GM23248 (cell line): ENCODE measurements at regions not wholly inside any gene's neighbourhood (a gene's known extent, or its start where the extent isn't known, plus 50 kb on each side); places are given as distances from the start of the nearest gene placed in this dataset.

ENCODE experiments used
- DNase-seq: peaks from one replicate; pipeline ENCODE4 v3.0.0-alpha.2; 2015
- H2AFZ ChIP-seq: fragments of 200-600 bp; sonication (generic); 2 replicates; pipeline ENCODE4 v1.6.1; 2016; ENCODE audit warnings: antibody characterized with exemption
- H3F3A ChIP-seq: fragments of 200-600 bp; sonication (generic); 2 replicates; pipeline ENCODE4 v1.6.1; 2016; ENCODE audit warnings: mild to moderate bottlenecking, antibody characterized with exemption, mixed run types; ENCODE audit not compliant: insufficient read depth
- H3K27ac ChIP-seq: fragments of 200-600 bp; sonication (generic); 2 replicates; pipeline ENCODE4 v1.5.1; 2016; ENCODE audit warnings: mild to moderate bottlenecking
- H3K27me3 ChIP-seq: fragments of 200-600 bp; sonication (generic); replicated peaks from 2 replicates; pipeline ENCODE4 v1.6.1; 2016; ENCODE audit warnings: mild to moderate bottlenecking; ENCODE audit not compliant: insufficient read depth
- H3K36me3 ChIP-seq: fragments of 200-600 bp; sonication (generic); 2 replicates; pipeline ENCODE4 v1.6.1; 2016; ENCODE audit warnings: low read depth, mild to moderate bottlenecking
- H3K4me1 ChIP-seq: fragments of 200-600 bp; sonication (generic); 2 replicates; pipeline ENCODE4 v1.6.1; 2016; ENCODE audit warnings: mild to moderate bottlenecking; ENCODE audit not compliant: insufficient read depth
- H3K4me2 ChIP-seq: fragments of 200-600 bp; sonication (generic); one replicate; pipeline ENCODE4 v1.6.1; 2016; ENCODE audit warnings: mild to moderate bottlenecking; ENCODE audit not compliant: unreplicated experiment
- H3K4me3 ChIP-seq: fragments of 200-600 bp; sonication (generic); 2 replicates; pipeline ENCODE4 v1.5.1; 2016; ENCODE audit warnings: mild to moderate bottlenecking
- H3K79me2 ChIP-seq: fragments of 200-600 bp; sonication (generic); 2 replicates; pipeline ENCODE4 v1.6.1; 2016; ENCODE audit warnings: mild to moderate bottlenecking; ENCODE audit not compliant: insufficient read depth
- H3K9ac ChIP-seq: fragments of 200-600 bp; sonication (generic); 2 replicates; pipeline ENCODE4 v1.6.1; 2016; ENCODE audit warnings: mild to moderate bottlenecking
- H3K9me2 ChIP-seq: fragments of 200-600 bp; sonication (generic); 2 replicates; pipeline ENCODE4 v1.6.1; 2016; ENCODE audit warnings: mixed run types, mild to moderate bottlenecking, moderate library complexity; ENCODE audit not compliant: insufficient read depth
- H3K9me3 ChIP-seq: fragments of 200-600 bp; sonication (generic); one replicate; pipeline ENCODE4 v1.6.1; 2017; ENCODE audit warnings: low read depth
- H4K20me1 ChIP-seq: fragments of 200-600 bp; sonication (generic); 2 replicates; pipeline ENCODE4 v1.6.0; 2016; ENCODE audit not compliant: insufficient read depth
- EZH2 ChIP-seq: fragments of 200-600 bp; sonication (generic); IDR thresholded peaks from 2 replicates; pipeline ENCODE4 v1.6.1; 2018; ENCODE audit warnings: antibody characterized with exemption, mild to moderate bottlenecking; ENCODE audit not compliant: insufficient read depth, poor library complexity, severe bottlenecking
- EZH2phosphoT487 ChIP-seq: fragments of 200-600 bp; sonication (generic); IDR thresholded peaks from 2 replicates; pipeline ENCODE4 v1.6.1; 2018; ENCODE audit warnings: antibody characterized with exemption, moderate library complexity, mild to moderate bottlenecking, low read depth; ENCODE audit not compliant: insufficient read depth
- WGBS, 2 experiments: methylation state at CpG; one replicate each; pipeline ENCODE4 v1.1.6; 2015 to 2017; ENCODE audit warnings: low lambda C conversion rate in 2 of 2, low coverage in 1 of 2; ENCODE audit errors: missing lambda C conversion rate in 2 of 2; 5-methylcytosine and 5-hydroxymethylcytosine counted together
- in situ Hi-C: fragments of 300-500 bp; cut with MboI; formaldehyde crosslinking; loops from 2 replicates; pipeline ENCODE4 v1.15.0; 2020

- WGBS, 2 experiments: 77 to 80% methylated on average over 7 of the region's 7 CpGs
- TF ChIP-seq EZH2 (no peak), EZH2phosphoT487 (no peak)
Measured at GRCh38 chr6:150456466-150456865, 87.7 kb downstream of the IYD start.

GRCh38 chr6:150456902-150457643 is 88.3 kb downstream of the IYD start:
- Histone ChIP-seq H3K9me2 (no peaks in the 10 kb centered on the region), H3K4me3 (no peak overlapping the region), H4K20me1 (no peaks in the 10 kb centered on the region), H3F3A (no peaks in the 10 kb centered on the region), H3K9me3 (no peaks in the 10 kb centered on the region), H3K36me3 (no peaks in the 10 kb centered on the region), H3K4me1 (no peaks in the 10 kb centered on the region), H2AFZ (no peak overlapping the region), H3K79me2 (no peaks in the 10 kb centered on the region), H3K27me3 (peaks cover 12% of the 10 kb centered on the region), H3K4me2 (no peak overlapping the region), H3K9ac (no peak overlapping the region), H3K27ac (no peak overlapping the region)
- no peak for DNase-seq
- TF ChIP-seq EZH2: no peak
- TF ChIP-seq EZH2phosphoT487: no peak
- in situ Hi-C loops: no loop called here
- 50 to 52% methylated on average over 7 of the region's 7 CpGs for WGBS, 2 experiments

More at GRCh38 chr6:150456466-150456865, 87.7 kb downstream of the IYD start:
- no peak overlapping the region for H3K4me3 ChIP-seq
- in situ Hi-C loops: no loop called here
- H3K36me3 ChIP-seq: no peaks in the 10 kb centered on the region
- no peaks in the 10 kb centered on the region for H3F3A ChIP-seq
- no peak for DNase-seq
- no peak overlapping the region for H3K9ac ChIP-seq
- no peaks in the 10 kb centered on the region for H3K9me3 ChIP-seq
- no peak overlapping the region for H2AFZ ChIP-seq
- no peaks in the 10 kb centered on the region for H4K20me1 ChIP-seq
- no peak overlapping the region for H3K27ac ChIP-seq
- no peaks in the 10 kb centered on the region for H3K4me1 ChIP-seq
- peaks cover 12% of the 10 kb centered on the region for H3K27me3 ChIP-seq
- H3K9me2 ChIP-seq: no peaks in the 10 kb centered on the region
- no peaks in the 10 kb centered on the region for H3K79me2 ChIP-seq
- H3K4me2 ChIP-seq: no peak overlapping the region

- DNase-seq: no peak
- no peak overlapping the region for H3K9ac ChIP-seq
- no peaks in the 10 kb centered on the region for H3K9me2 ChIP-seq
- H3K27me3 ChIP-seq: peaks cover 12% of the 10 kb centered on the region
- H3K4me3 ChIP-seq: no peak overlapping the region
- no peak overlapping the region for H3K27ac ChIP-seq
- TF ChIP-seq EZH2 (no peak), EZH2phosphoT487 (no peak)
- no peak overlapping the region for H3K4me2 ChIP-seq
- no peaks in the 10 kb centered on the region for H3F3A ChIP-seq
- 32 to 35% methylated on average over 5 of the region's 5 CpGs for WGBS, 2 experiments
- no peaks in the 10 kb centered on the region for H3K9me3 ChIP-seq
- no peaks in the 10 kb centered on the region for H4K20me1 ChIP-seq
- H3K79me2 ChIP-seq: no peaks in the 10 kb centered on the region
- no peak overlapping the region for H2AFZ ChIP-seq
- H3K4me1 ChIP-seq: no peaks in the 10 kb centered on the region
- no peaks in the 10 kb centered on the region for H3K36me3 ChIP-seq
- in situ Hi-C loops: no loop called here
Measured at GRCh38 chr6:150458579-150458978, 89.8 kb downstream of the IYD start.

GRCh38 chr6:150463852-150464251 is 95.0 kb downstream of the IYD start:
- no peak overlapping the region for H3K9ac ChIP-seq
- H3K4me1 ChIP-seq: no peaks in the 10 kb centered on the region
- TF ChIP-seq EZH2 (no peak), EZH2phosphoT487 (no peak)
- H2AFZ ChIP-seq: no peak overlapping the region
- no peak for DNase-seq
- H3K4me3 ChIP-seq: no peak overlapping the region
- no peak overlapping the region for H3K4me2 ChIP-seq
- peaks cover 8% of the 10 kb centered on the region; the same call in 1 of the 2 replicates for H3K27me3 ChIP-seq
- WGBS, 2 experiments: 57 to 65% methylated on average over 5 of the region's 5 CpGs
- H3K27ac ChIP-seq: no peak overlapping the region
- H3F3A ChIP-seq: no peaks in the 10 kb centered on the region
- no peaks in the 10 kb centered on the region for H3K9me2 ChIP-seq
- no peaks in the 10 kb centered on the region for H4K20me1 ChIP-seq
- no peaks in the 10 kb centered on the region for H3K36me3 ChIP-seq
- H3K9me3 ChIP-seq: no peaks in the 10 kb centered on the region
- H3K79me2 ChIP-seq: no peaks in the 10 kb centered on the region
- in situ Hi-C loops: no loop called here
